BE2C (cell line): ENCODE measurements at regions not wholly inside any gene's neighbourhood (a gene's known extent, or its start where the extent isn't known, plus 50 kb on each side); places are given as distances from the start of the nearest gene placed in this dataset.

Source experiments
- DNase-seq: peaks from one replicate; pipeline ENCODE4 v3.0.0-alpha.2; 2020
- H3K27me3 ChIP-seq: fragments of 250-450 bp; sonication (Bioruptor Pico); 2 replicates; pipeline ENCODE4 v1.5.1; 2020; ENCODE audit warnings: mild to moderate bottlenecking
- H3K36me3 ChIP-seq: fragments of 250-450 bp; sonication (Bioruptor Pico); 2 replicates; pipeline ENCODE4 v1.5.1; 2020; ENCODE audit warnings: mild to moderate bottlenecking
- H3K4me1 ChIP-seq: fragments of 250-450 bp; sonication (Bioruptor Pico); 2 replicates; pipeline ENCODE4 v1.5.1; 2020
- H3K4me3 ChIP-seq: 2 replicates; pipeline ENCODE4 v1.5.1; 2011; ENCODE audit warnings: low read depth, low read length
- H3K9me3 ChIP-seq: fragments of 250-450 bp; sonication (Bioruptor Pico); 2 replicates; pipeline ENCODE4 v1.5.1; 2020
- CTCF ChIP-seq: IDR thresholded peaks from 2 replicates; pipeline ENCODE4 v1.5.1; 2012; ENCODE audit warnings: mild to moderate bottlenecking, low read depth, low read length

GRCh38 chr5:89452081-89452480 is 569.1 kb upstream of the MEF2C start:
- Histone ChIP-seq H3K27me3 (no peaks in the 10 kb centered on the region), H3K4me1 (no peaks in the 10 kb centered on the region), H3K36me3 (no peaks in the 10 kb centered on the region), H3K4me3 (no peak overlapping the region), H3K9me3 (no peaks in the 10 kb centered on the region)
- no peak for DNase-seq
- no peak for TF ChIP-seq CTCF

- H3K4me3 ChIP-seq: no peak overlapping the region
- no peaks in the 10 kb centered on the region for H3K9me3 ChIP-seq
- H3K4me1 ChIP-seq: no peaks in the 10 kb centered on the region
- no peaks in the 10 kb centered on the region for H3K36me3 ChIP-seq
- H3K27me3 ChIP-seq: no peaks in the 10 kb centered on the region
- TF ChIP-seq CTCF: no peak
- no peak for DNase-seq
Observed at GRCh38 chr5:89451263-89451662, 568.3 kb upstream of the MEF2C start.

DNA sequence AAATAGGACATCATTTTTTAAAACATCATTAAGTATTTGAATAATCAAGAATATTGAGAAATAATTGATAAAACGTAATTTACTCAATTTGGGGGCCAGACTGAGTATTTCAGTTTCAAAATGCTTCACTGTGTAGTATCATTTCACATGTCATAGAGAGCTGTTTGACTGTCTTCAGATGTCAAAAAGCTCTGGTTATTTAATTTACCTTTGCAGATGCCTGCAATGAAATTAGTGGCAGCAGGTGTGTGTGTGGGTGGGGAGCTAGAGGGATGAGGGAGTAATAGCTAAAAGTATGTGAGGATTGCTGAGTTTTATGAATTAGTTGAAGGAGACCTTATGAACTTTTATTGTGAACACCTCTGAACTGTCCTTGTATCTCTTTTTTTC is 567.2 kb upstream of the MEF2C start:
- DNase-seq: no peak
- no peak for TF ChIP-seq CTCF
- no peaks in the 10 kb centered on the region for H3K9me3 ChIP-seq
- no peaks in the 10 kb centered on the region for H3K36me3 ChIP-seq
- no peaks in the 10 kb centered on the region for H3K4me1 ChIP-seq
- no peak overlapping the region for H3K4me3 ChIP-seq
- no peaks in the 10 kb centered on the region for H3K27me3 ChIP-seq

DNA sequence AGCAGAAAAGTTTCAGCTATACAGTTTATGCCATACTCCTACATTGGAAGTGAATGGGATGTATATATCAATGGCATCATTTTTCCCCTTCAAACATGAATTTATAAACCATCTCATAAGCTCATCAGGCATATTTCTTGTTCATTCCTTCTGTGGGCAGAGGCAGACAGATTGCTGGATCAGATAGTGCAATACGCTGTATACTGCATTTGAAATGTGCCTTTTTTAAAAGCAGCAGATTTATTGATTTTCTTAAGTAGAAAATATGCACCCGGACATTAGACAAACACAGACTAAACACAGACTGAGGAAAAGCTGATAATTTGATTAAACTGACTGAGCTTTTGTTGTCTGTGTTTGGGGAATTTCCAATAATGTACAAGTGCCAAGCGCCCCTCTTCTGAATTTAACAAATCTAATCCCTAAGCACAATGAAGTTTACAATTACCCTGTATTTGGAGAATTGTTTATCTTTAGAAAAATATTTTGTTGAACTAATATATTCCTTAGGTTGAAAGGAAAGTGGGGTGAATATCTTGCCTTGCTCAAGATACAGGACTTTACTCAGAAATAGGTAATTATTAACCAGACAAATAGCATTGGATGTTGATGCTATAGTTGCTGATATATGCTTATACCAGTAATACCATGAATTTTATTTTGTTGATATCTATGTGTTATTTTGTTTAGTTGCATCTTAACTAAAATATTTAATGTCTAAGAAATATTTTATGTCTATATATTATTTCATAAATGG is 566.6 kb upstream of the MEF2C start:
- Histone ChIP-seq H3K4me3 (no peak overlapping the region), H3K36me3 (no peaks in the 10 kb centered on the region), H3K9me3 (no peaks in the 10 kb centered on the region), H3K4me1 (no peaks in the 10 kb centered on the region), H3K27me3 (no peaks in the 10 kb centered on the region)
- TF ChIP-seq CTCF: no peak
- no peak for DNase-seq

DNA sequence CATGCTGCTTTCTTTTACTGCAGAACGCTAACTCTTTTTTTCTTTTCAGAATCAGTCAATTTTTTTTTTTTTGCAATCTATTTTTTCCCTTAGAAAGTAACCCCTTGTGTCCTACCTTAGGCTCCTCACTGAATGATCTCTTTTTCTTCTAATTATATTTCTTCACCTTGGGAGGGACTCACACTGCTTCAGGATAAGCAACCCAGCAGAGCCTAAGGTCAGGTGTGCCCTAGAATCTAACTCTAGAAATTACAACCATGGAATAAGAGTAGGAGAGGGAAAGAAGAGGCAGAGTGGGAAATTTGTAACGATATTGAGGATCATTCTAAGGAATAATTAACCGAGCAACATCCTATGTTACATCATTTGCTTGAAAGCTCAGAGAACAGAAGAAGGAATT is 564.0 kb upstream of the MEF2C start:
- H3K9me3 ChIP-seq: no peaks in the 10 kb centered on the region
- no peaks in the 10 kb centered on the region for H3K27me3 ChIP-seq
- no peak overlapping the region for H3K4me3 ChIP-seq
- no peak for DNase-seq
- no peaks in the 10 kb centered on the region for H3K36me3 ChIP-seq
- H3K4me1 ChIP-seq: no peaks in the 10 kb centered on the region
- TF ChIP-seq CTCF: no peak

DNA sequence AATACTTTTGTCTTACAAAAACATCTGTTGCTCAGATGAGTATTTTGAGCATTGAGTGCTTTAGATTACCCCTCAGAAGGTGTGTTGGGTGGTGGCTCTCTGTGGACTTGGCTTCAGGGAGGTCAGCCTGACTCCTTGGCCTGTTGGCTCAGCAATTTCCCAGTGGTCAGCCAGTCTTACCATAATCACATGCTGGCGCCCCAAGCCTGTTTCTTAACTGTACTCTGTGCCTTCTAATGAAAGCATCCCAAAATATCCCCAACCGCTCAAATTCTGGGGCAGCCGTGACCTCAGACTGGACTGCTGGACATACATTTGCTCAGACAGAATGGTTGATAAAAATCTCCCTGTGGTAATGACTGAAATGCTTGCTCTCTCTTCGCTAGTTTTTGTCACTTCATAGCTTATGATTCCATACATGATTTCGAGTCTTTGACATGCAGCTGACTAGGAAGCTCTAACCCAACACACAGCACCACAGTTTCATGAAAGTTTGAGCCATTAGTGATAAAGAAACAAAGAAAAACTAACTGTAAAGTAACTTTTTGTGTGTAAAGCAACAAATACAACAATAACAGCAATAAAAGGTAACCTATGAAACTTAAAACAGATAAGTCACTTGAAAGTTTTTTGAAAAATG is 562.2 kb upstream of the MEF2C start:
- Histone ChIP-seq H3K4me1 (no peaks in the 10 kb centered on the region), H3K27me3 (no peaks in the 10 kb centered on the region), H3K4me3 (no peak overlapping the region), H3K36me3 (no peaks in the 10 kb centered on the region), H3K9me3 (no peaks in the 10 kb centered on the region)
- no peak for DNase-seq
- no peak for TF ChIP-seq CTCF
